Gastroesophageal sphincter (tissue), 3 donors: ENCODE measurements at regions not wholly inside any gene's neighbourhood (a gene's known extent, or its start where the extent isn't known, plus 50 kb on each side); places are given as distances from the start of the nearest gene placed in this dataset.

ENCODE experiments used
- POLR2A ChIP-seq, 2 donors: fragments of 450-650 bp; IDR thresholded peaks; one replicate each; pipeline ENCODE4 v1.6.1; 2017; ENCODE audit warnings: antibody characterized with exemption in 2 of 2, mild to moderate bottlenecking in 2 of 2, moderate library complexity in 1 of 2
- TF ChIP-seq, protein P1 (sequence below), 4 experiments: fragments of 200-600 bp in 2 of 4; fragments of 450-650 bp in 2 of 4; sonication (generic) in 1 of 4; IDR thresholded peaks; one replicate each; pipeline ENCODE4 v1.5.1; 2017 to 2019; ENCODE audit warnings: antibody characterized with exemption in 4 of 4, mild to moderate bottlenecking in 2 of 4, moderate library complexity in 2 of 4

DNA sequence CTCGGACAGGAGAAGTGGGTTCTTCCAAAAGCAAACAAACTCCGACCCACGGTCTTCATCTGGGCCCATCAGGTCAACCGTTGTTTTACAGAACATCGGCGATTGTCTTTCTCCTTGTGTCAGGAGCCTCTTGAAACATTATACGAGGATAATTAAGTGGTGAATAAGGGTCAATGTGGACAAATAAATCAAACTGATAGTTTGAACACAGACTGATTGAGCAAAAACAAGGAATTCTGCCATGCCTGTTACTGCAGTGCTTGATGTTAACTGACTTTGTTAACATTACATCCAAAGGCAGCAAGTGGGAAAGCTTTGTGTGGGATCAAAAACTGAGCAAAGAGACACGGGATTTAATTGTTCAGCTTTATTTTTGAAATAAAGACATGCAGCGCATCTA lies 101.1 kb upstream of the IFNGR1 start:
- TF ChIP-seq, protein P1, sequence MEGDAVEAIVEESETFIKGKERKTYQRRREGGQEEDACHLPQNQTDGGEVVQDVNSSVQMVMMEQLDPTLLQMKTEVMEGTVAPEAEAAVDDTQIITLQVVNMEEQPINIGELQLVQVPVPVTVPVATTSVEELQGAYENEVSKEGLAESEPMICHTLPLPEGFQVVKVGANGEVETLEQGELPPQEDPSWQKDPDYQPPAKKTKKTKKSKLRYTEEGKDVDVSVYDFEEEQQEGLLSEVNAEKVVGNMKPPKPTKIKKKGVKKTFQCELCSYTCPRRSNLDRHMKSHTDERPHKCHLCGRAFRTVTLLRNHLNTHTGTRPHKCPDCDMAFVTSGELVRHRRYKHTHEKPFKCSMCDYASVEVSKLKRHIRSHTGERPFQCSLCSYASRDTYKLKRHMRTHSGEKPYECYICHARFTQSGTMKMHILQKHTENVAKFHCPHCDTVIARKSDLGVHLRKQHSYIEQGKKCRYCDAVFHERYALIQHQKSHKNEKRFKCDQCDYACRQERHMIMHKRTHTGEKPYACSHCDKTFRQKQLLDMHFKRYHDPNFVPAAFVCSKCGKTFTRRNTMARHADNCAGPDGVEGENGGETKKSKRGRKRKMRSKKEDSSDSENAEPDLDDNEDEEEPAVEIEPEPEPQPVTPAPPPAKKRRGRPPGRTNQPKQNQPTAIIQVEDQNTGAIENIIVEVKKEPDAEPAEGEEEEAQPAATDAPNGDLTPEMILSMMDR (IDR thresholded peaks at IDR 0.05) = no peak
- TF ChIP-seq POLR2A (IDR thresholded peaks at IDR 0.05) = no peak
